ENCODE measurements at regions not wholly inside any gene's neighbourhood (a gene's known extent, or its start where the extent isn't known, plus 50 kb on each side); places are given as distances from the start of the nearest gene placed in this dataset.

GRCh38 chr2:183838295-183838694, 714.1 kb downstream of the NUP35 start:
- TF ChIP-seq, protein P1, sequence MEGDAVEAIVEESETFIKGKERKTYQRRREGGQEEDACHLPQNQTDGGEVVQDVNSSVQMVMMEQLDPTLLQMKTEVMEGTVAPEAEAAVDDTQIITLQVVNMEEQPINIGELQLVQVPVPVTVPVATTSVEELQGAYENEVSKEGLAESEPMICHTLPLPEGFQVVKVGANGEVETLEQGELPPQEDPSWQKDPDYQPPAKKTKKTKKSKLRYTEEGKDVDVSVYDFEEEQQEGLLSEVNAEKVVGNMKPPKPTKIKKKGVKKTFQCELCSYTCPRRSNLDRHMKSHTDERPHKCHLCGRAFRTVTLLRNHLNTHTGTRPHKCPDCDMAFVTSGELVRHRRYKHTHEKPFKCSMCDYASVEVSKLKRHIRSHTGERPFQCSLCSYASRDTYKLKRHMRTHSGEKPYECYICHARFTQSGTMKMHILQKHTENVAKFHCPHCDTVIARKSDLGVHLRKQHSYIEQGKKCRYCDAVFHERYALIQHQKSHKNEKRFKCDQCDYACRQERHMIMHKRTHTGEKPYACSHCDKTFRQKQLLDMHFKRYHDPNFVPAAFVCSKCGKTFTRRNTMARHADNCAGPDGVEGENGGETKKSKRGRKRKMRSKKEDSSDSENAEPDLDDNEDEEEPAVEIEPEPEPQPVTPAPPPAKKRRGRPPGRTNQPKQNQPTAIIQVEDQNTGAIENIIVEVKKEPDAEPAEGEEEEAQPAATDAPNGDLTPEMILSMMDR (IDR thresholded peaks at IDR 0.05): no peak
- TF ChIP-seq POLR2A (IDR thresholded peaks at IDR 0.05): no peak

All from Peyer's patch (tissue), 4 donors.